Astrocyte of the spinal cord (primary cell): ENCODE measurements at regions not wholly inside any gene's neighbourhood (a gene's known extent, or its start where the extent isn't known, plus 50 kb on each side); places are given as distances from the start of the nearest gene placed in this dataset.

Experiments
- DNase-seq: peaks from one replicate; pipeline ENCODE4 v3.0.0; 2011; ENCODE audit warnings: low read depth, low spot score
- H3K4me3 ChIP-seq: 2 replicates; pipeline ENCODE4 v1.5.1; 2011; ENCODE audit warnings: low read depth, mild to moderate bottlenecking, low read length, moderate library complexity
- in situ Hi-C: cut with HindIII; loops from 2 replicates; pipeline ENCODE4 v1.10.0; 2017; ENCODE audit warnings: low sequenced_read_pairs
- TF ChIP-seq, protein P1 (sequence below): IDR thresholded peaks from 2 replicates; pipeline ENCODE4 v1.5.1; 2012; ENCODE audit warnings: low read depth, mild to moderate bottlenecking, low read length, inconsistent platforms

DNA sequence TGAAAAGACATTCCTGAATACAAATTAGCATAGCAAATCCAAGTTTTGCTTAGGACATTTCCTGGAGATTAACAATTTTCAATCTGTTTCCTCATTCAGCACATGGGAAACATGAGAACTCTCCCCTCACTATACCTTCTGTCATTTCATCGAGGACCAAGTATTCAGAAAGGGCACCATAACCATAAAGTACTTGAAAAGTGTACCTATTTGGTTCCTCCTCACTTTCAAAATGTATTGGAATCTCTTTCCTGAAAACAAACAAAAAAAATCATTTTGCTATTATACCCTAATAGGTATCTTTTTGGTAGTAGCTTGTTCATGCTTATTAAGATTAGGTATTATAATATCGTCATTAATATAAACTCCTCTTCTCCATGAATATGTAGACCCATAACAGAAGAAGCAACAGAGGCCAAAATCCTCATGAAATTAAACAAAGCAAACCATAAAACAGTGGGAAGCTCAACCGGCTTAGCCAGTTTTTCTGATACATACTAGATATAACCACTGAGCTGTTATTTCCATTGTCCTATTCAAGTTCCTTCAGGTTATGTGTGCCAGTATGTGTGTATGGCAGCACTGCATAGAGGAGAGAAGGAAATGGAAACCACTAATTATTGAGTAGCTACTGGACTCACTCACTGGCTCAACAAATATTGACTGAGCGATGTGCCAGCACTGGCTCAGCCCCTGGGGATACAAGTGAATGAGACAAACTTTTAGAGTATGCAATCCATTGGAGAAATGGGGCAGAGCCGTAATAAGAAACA, 274.0 kb downstream of the MAFB start:
- DNase-seq, result no peak
- TF ChIP-seq, protein P1, sequence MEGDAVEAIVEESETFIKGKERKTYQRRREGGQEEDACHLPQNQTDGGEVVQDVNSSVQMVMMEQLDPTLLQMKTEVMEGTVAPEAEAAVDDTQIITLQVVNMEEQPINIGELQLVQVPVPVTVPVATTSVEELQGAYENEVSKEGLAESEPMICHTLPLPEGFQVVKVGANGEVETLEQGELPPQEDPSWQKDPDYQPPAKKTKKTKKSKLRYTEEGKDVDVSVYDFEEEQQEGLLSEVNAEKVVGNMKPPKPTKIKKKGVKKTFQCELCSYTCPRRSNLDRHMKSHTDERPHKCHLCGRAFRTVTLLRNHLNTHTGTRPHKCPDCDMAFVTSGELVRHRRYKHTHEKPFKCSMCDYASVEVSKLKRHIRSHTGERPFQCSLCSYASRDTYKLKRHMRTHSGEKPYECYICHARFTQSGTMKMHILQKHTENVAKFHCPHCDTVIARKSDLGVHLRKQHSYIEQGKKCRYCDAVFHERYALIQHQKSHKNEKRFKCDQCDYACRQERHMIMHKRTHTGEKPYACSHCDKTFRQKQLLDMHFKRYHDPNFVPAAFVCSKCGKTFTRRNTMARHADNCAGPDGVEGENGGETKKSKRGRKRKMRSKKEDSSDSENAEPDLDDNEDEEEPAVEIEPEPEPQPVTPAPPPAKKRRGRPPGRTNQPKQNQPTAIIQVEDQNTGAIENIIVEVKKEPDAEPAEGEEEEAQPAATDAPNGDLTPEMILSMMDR, result no peak
- no peak overlapping the region for H3K4me3 ChIP-seq
- in situ Hi-C loops, result no loop called here

DNA sequence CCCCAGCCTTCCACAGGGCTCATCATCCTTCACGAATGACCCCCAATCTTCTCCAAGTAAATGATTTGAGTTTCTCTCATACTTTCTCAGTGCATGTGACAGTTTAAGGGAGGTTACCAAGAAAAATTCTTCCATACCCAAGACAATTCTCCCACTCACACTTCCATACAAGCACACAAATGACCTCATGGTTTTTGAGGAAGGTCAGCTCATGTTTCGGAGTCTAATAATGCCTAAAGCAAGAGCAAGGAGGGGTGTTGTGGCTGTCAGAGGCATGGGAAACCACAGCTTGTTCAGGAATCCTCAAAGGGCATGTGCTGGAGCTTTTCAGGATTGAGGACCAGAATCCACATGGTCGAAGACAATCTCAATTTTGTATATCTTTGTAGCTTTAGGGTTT, 279.0 kb downstream of the MAFB start:
- in situ Hi-C loops, result no loop called here
- no peak for DNase-seq
- no peak overlapping the region for H3K4me3 ChIP-seq
- TF ChIP-seq, protein P1, result no peak

DNA sequence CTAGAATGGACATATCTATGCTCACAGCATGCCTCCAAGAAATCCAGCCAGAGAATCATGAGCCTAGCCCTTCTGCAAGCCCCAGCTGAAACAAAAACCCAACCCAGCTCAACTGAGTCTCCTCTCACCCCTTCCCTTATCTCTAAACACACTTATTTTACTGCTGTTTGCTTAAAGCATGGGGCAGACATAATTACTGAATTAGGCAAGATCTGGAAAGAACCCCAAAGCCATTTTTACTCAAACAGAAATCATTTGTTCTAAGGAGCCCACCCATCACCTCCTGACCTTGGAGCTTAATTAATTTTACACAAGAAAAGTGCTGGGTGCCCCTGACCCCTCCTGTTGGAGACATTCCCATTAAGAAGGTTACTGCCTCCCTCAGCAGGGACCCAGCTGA, 291.6 kb downstream of the MAFB start:
- H3K4me3 ChIP-seq, result no peak overlapping the region
- TF ChIP-seq, protein P1, result no peak
- no peak for DNase-seq
- in situ Hi-C loops, result no loop called here

DNA sequence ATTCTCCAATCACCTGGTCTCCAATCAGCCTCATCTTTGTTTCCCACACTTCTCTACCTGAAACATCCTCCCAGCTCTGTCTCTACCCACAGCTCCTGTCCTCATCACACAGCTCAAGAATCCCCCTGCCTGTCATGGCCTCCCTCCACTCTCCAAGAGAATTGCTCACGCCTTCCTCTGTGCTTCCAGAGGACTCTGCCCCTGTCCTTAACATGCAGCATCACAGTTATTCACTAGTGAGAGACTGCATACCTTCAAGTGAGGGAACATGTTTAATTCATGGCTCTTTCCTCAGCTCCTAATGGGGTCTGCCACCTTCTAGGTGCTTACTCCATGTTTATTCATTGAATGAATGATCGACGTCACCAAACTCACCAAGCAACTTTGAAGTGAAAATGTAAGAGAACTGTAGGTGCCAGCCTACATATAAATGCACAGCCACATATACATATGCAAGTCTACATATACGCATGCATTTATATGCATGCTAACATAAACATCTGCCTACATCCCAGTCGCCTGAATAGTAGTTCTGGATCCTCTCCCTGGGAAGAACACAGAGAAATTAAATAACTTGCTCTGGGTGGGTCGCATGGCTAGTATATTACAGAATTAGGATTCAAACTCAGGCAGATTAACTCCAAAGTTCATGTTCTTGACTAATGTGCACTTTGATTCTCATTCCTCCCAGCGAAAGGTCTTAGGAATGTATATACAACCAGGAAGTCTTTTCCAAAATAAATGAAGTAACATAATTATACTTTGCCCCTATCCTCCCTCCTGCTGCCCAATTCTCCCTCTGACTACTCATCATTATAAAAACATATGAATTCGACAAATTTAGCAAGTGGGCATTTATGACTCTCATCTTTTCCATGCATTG, 295.6 kb downstream of the MAFB start:
- TF ChIP-seq, protein P1, result no peak

DNA sequence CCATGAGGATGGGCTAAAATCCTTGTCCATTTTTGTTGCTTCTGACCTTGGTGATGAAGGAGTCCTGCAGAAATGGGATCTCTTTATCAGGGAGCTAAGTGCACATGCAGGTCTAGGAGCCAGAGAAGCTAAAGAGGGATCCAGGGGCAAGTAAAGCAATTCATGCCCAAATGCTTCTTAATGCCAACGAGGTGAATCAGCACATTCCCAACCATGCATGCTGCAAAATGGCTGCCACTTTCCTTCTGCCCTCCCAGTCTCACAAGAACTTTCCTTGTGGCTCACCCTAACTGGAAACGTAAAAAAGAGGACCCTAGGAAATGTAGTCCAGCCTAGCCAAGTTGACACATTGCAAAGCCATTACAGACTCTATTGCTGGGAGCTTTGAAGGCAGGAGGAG, 298.4 kb downstream of the MAFB start:
- TF ChIP-seq, protein P1, result no peak
- no peak for DNase-seq
- in situ Hi-C loops, result no loop called here
- no peak overlapping the region for H3K4me3 ChIP-seq

More for the DNA sequence above, 295.6 kb downstream of the MAFB start:
- H3K4me3 ChIP-seq, result no peak overlapping the region
- in situ Hi-C loops, result no loop called here
- no peak for DNase-seq

DNA sequence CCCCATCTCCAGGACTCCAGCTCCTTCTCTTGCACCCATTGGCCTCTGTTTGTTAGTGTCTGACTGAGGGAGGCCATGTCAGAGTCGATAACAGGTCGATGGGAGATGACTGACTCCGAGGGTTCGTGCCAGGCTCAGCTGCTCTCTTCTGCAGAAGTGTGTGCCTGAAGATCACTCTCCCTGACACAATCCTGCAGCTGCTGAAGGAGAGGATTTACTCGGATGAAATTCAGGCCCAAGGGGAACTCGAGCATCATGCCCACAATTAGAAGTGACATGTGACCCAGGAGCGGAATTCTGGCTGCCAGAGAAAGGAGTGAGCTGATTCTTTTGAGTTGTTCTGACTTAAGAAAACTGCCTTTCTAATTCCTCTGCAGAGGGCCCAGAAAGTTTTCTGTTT, 318.2 kb downstream of the MAFB start:
- DNase-seq, result no peak
- TF ChIP-seq, protein P1, result no peak
- H3K4me3 ChIP-seq, result no peak overlapping the region
- in situ Hi-C loops, result no loop called here
